Ishikawa (cell line): ENCODE measurements at regions not wholly inside any gene's neighbourhood (a gene's known extent, or its start where the extent isn't known, plus 50 kb on each side); places are given as distances from the start of the nearest gene placed in this dataset.

Experiments
- CEBPB ChIP-seq: IDR thresholded peaks from 2 replicates; pipeline ENCODE4 v1.6.1; 2012
- CREB1 ChIP-seq: IDR thresholded peaks from 2 replicates; pipeline ENCODE4 v1.6.1; 2012; ENCODE audit warnings: low read depth
- EGR1 ChIP-seq: IDR thresholded peaks from 2 replicates; pipeline ENCODE4 v1.6.1; 2012
- EP300 ChIP-seq: IDR thresholded peaks from 2 replicates; pipeline ENCODE4 v1.6.1; 2012; ENCODE audit warnings: borderline replicate concordance
- FOXM1 ChIP-seq: IDR thresholded peaks from 2 replicates; pipeline ENCODE4 v1.6.1; 2012; ENCODE audit warnings: low read depth, borderline replicate concordance
- RAD21 ChIP-seq: IDR thresholded peaks from 2 replicates; pipeline ENCODE4 v1.6.1; 2012; ENCODE audit warnings: low read depth
- TAF1 ChIP-seq: IDR thresholded peaks from 2 replicates; pipeline ENCODE4 v1.6.1; 2012; ENCODE audit warnings: low read depth, mild to moderate bottlenecking
- TCF12 ChIP-seq: IDR thresholded peaks from 2 replicates; pipeline ENCODE4 v1.6.1; 2012; ENCODE audit warnings: low read depth
- TEAD4 ChIP-seq: IDR thresholded peaks from 2 replicates; pipeline ENCODE4 v1.6.1; 2012
- YY1 ChIP-seq: IDR thresholded peaks from 2 replicates; pipeline ENCODE4 v1.6.1; 2012; ENCODE audit warnings: low read depth
- ZBTB7A ChIP-seq: IDR thresholded peaks from 2 replicates; pipeline ENCODE4 v1.6.1; 2012; ENCODE audit warnings: low read depth
- TF ChIP-seq, protein P1 (sequence below): IDR thresholded peaks from 2 replicates; pipeline ENCODE4 v1.6.1; 2012; ENCODE audit warnings: low read depth, mild to moderate bottlenecking
- TF ChIP-seq, protein P2 (sequence below): IDR thresholded peaks from 2 replicates; pipeline ENCODE4 v1.6.1; 2012
- TF ChIP-seq, protein P3 (sequence below): IDR thresholded peaks from 2 replicates; pipeline ENCODE4 v1.6.1; 2012

DNA sequence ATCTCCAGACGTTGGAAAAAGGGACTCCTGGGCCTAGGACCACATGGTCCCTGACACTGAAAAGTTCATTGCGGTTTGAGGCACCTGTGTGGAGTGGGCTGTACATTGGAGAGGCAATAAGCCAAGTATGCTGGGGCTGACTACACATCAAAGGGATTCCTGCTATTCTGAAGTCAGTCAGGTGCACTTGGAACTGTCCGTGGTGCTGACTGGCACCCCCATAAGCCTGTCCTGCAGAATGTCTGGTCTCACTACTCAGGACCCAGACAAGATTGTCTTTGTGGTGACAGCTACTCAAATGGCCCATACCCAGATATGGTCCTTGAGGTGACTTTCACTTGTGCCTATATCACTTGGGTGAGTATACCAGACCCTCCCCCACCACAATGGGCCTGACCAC lies 150.6 kb downstream of the RWDD3 start:
- TF ChIP-seq EGR1, result no peak
- no peak for TF ChIP-seq TCF12
- peak; percentile 70 for TF ChIP-seq TEAD4
- TF ChIP-seq, protein P1, sequence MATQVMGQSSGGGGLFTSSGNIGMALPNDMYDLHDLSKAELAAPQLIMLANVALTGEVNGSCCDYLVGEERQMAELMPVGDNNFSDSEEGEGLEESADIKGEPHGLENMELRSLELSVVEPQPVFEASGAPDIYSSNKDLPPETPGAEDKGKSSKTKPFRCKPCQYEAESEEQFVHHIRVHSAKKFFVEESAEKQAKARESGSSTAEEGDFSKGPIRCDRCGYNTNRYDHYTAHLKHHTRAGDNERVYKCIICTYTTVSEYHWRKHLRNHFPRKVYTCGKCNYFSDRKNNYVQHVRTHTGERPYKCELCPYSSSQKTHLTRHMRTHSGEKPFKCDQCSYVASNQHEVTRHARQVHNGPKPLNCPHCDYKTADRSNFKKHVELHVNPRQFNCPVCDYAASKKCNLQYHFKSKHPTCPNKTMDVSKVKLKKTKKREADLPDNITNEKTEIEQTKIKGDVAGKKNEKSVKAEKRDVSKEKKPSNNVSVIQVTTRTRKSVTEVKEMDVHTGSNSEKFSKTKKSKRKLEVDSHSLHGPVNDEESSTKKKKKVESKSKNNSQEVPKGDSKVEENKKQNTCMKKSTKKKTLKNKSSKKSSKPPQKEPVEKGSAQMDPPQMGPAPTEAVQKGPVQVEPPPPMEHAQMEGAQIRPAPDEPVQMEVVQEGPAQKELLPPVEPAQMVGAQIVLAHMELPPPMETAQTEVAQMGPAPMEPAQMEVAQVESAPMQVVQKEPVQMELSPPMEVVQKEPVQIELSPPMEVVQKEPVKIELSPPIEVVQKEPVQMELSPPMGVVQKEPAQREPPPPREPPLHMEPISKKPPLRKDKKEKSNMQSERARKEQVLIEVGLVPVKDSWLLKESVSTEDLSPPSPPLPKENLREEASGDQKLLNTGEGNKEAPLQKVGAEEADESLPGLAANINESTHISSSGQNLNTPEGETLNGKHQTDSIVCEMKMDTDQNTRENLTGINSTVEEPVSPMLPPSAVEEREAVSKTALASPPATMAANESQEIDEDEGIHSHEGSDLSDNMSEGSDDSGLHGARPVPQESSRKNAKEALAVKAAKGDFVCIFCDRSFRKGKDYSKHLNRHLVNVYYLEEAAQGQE, result peak; percentile 94
- TF ChIP-seq CEBPB, result no peak
- no peak for TF ChIP-seq TAF1
- TF ChIP-seq, protein P2, sequence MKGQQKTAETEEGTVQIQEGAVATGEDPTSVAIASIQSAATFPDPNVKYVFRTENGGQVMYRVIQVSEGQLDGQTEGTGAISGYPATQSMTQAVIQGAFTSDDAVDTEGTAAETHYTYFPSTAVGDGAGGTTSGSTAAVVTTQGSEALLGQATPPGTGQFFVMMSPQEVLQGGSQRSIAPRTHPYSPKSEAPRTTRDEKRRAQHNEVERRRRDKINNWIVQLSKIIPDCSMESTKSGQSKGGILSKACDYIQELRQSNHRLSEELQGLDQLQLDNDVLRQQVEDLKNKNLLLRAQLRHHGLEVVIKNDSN, result peak; percentile 60
- no peak for TF ChIP-seq EP300
- no peak for TF ChIP-seq RAD21
- TF ChIP-seq CREB1, result no peak
- TF ChIP-seq, protein P3, sequence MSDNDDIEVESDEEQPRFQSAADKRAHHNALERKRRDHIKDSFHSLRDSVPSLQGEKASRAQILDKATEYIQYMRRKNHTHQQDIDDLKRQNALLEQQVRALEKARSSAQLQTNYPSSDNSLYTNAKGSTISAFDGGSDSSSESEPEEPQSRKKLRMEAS, result no peak
- TF ChIP-seq FOXM1, result no peak
- TF ChIP-seq YY1, result no peak
- no peak for TF ChIP-seq ZBTB7A
